ENCODE measurements at regions not wholly inside any gene's neighbourhood (a gene's known extent, or its start where the extent isn't known, plus 50 kb on each side); places are given as distances from the start of the nearest gene placed in this dataset.

DNA sequence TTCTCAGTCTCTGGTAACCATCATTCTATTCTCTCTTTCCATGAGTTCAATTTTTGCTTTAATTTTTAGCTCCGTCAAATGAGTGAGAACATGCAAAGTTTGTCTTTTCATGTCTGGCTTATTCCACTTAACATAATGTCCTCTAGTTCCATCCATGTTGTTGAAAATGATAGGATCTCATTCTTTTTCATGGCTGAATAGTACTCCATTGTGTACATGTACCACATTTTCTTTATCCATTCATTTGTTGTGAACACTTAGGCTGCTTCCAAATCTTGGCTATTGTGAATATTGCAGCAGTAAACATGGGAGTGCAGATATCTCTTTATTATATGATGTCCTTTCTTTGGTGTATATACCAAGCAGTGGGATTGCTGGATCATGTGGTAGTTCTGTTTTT is 145.4 kb upstream of the E2F7 start:
- Histone ChIP-seq H3K36me3 (ENCODE audit: control insufficient read depth in 1 of 2, insufficient read depth in 2 of 2, low read length in 2 of 2) (no peaks in the 10 kb centered on the region), H3K4me3 (ENCODE audit: low read depth in 1 of 2, low read length in 2 of 2) (no peak overlapping the region), H3K27ac (ENCODE audit: low read length) (no peak overlapping the region), H3K9me3 (ENCODE audit: control insufficient read depth in 1 of 2, low read length in 2 of 2) (no peaks in the 10 kb centered on the region), H3K27me3 (ENCODE audit: low read depth, low read length) (no peaks in the 10 kb centered on the region), H3K4me1 (ENCODE audit: control insufficient read depth in 1 of 2, insufficient read depth in 2 of 2, low read length in 2 of 2) (no peaks in the 10 kb centered on the region)

DNA sequence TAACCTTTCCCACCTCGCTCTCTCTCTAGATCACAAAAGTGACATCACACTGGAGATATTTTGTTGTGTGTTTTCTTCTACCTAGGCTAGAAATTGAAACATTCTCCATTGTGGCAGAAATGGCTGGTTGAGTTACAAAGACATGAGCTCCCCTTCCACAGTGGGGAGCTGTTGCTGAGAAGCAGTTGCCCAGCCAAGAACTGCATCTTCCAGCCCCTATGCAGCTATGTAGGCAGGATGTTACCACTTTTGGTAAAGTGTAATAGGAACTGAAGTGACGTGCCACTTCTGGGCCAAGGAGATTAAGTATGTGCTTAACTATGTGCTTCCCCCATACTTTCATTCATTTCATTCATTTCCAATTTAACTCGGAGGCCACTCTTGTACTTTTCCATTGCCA is 138.7 kb upstream of the E2F7 start:
- Histone ChIP-seq H3K9me3 (ENCODE audit: control insufficient read depth in 1 of 2, low read length in 2 of 2) (peaks cover 0 to 4% of the 10 kb centered on the region in 2 donors), H3K36me3 (ENCODE audit: control insufficient read depth in 1 of 2, insufficient read depth in 2 of 2, low read length in 2 of 2) (no peaks in the 10 kb centered on the region), H3K27me3 (ENCODE audit: low read depth, low read length) (no peaks in the 10 kb centered on the region), H3K4me3 (ENCODE audit: low read depth in 1 of 2, low read length in 2 of 2) (no peak overlapping the region), H3K4me1 (ENCODE audit: control insufficient read depth in 1 of 2, insufficient read depth in 2 of 2, low read length in 2 of 2) (no peaks in the 10 kb centered on the region), H3K27ac (ENCODE audit: low read length) (no peak overlapping the region)

DNA sequence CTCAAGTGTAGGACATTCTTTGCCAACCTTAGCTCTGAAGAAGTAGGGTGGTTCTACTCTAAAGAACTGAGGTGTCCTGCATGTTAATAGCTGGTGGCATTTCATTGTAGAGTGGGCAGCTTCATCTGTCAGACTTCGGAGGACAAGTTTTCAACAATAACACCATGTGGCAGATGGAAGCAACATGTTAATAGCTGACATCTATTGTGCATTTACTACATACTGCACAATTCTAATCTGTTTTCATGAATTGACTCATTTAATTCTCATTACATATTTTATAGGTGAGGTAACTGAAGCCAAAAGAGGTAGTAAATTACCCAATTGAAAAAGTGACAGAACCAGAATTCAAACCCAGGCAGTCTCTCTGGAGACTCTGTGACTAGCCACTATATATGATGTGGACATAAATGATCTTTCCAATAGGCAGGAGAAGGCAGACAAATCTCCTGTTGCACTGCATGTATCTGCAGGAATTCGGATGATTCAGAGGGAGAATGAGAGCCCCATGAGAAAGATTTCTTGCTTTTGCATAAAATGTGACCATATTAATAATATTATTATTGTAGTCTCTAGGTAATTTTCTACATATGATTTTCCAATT is 137.2 kb upstream of the E2F7 start:
- no peaks in the 10 kb centered on the region for H3K4me1 ChIP-seq (ENCODE audit: control insufficient read depth in 1 of 2, insufficient read depth in 2 of 2, low read length in 2 of 2)
- no peak overlapping the region for H3K27ac ChIP-seq (ENCODE audit: low read length)
- no peaks in the 10 kb centered on the region for H3K36me3 ChIP-seq (ENCODE audit: control insufficient read depth in 1 of 2, insufficient read depth in 2 of 2, low read length in 2 of 2)
- no peaks in the 10 kb centered on the region for H3K27me3 ChIP-seq (ENCODE audit: low read depth, low read length)
- H3K9me3 ChIP-seq (ENCODE audit: control insufficient read depth in 1 of 2, low read length in 2 of 2) = peaks cover 0 to 6% of the 10 kb centered on the region in 2 donors
- H3K4me3 ChIP-seq (ENCODE audit: low read depth in 1 of 2, low read length in 2 of 2) = no peak overlapping the region

DNA sequence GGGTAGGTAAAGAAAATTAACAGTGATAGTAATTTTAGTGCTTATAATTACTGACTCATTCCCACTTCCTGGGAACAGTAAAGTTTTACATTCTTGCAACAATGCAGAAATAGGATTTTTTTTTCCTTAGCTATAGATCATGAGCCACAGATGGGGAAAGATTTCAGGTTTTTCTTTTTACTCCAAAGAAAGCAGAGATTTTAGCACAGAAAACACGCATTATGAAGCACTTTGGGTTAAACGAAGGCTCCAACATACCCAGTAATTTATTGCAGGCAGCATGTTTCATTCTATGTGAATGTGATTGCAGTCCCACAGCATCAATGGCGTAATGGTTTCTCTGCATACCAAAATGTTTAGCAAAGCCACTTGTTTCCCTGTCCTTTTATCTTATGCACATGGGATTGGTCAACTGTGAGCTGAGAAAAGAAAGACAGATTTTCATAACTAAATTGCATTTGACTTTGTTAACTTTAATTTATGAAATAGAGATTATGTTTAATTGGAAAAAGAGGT is 124.6 kb upstream of the E2F7 start:
- H3K36me3 ChIP-seq (ENCODE audit: control insufficient read depth in 1 of 2, insufficient read depth in 2 of 2, low read length in 2 of 2) = no peaks in the 10 kb centered on the region
- H3K4me1 ChIP-seq (ENCODE audit: control insufficient read depth in 1 of 2, insufficient read depth in 2 of 2, low read length in 2 of 2) = no peaks in the 10 kb centered on the region
- H3K27ac ChIP-seq (ENCODE audit: low read length) = no peak overlapping the region
- H3K9me3 ChIP-seq (ENCODE audit: control insufficient read depth in 1 of 2, low read length in 2 of 2) = no peaks in the 10 kb centered on the region
- H3K27me3 ChIP-seq (ENCODE audit: low read depth, low read length) = no peaks in the 10 kb centered on the region
- no peak overlapping the region for H3K4me3 ChIP-seq (ENCODE audit: low read depth in 1 of 2, low read length in 2 of 2)

DNA sequence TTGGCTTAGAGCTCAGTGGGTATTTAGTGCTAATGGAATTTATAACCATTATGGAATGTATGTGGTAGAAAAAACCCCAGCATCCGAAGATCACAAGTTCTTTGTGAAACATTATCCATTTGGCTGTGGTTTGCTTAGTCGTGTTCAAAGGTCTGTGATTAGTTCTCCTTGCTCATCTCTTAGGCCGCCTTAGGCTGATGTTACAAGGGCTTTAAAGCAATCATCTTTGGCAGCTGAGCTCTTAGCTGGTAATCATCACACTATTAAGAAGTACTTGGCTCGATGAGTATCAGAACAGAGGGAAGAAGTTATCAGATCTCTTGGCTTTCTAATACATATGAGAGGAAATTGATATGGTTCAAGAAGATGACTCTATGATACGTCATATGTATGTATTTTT is 124.1 kb upstream of the E2F7 start:
- Histone ChIP-seq H3K27me3 (ENCODE audit: low read depth, low read length) (no peaks in the 10 kb centered on the region), H3K27ac (ENCODE audit: low read length) (no peak overlapping the region), H3K4me3 (ENCODE audit: low read depth in 1 of 2, low read length in 2 of 2) (no peak overlapping the region), H3K9me3 (ENCODE audit: control insufficient read depth in 1 of 2, low read length in 2 of 2) (no peaks in the 10 kb centered on the region), H3K4me1 (ENCODE audit: control insufficient read depth in 1 of 2, insufficient read depth in 2 of 2, low read length in 2 of 2) (no peaks in the 10 kb centered on the region), H3K36me3 (ENCODE audit: control insufficient read depth in 1 of 2, insufficient read depth in 2 of 2, low read length in 2 of 2) (no peaks in the 10 kb centered on the region)

DNA sequence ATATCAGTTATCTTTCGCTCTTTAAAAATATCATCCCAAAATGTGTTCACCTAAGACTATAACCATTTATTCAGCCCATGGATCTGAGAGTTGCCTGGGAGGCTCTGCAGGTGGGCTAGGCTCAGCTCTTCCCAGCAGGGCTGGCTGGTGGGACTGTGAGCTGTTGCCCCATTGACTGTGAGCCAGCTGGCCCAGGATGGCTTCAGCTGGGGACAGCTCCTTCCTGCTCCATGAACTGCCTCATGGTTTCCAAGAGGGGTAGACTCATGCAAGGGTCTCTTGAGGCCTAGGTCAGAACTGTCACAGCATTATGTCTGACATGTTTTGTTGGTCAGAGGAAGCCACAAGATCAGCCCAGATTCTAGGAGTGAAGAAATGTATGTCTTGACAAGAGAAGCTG is 114.1 kb upstream of the E2F7 start:
- Histone ChIP-seq H3K27me3 (ENCODE audit: low read depth, low read length) (no peaks in the 10 kb centered on the region), H3K36me3 (ENCODE audit: control insufficient read depth in 1 of 2, insufficient read depth in 2 of 2, low read length in 2 of 2) (no peaks in the 10 kb centered on the region), H3K27ac (ENCODE audit: low read length) (no peak overlapping the region), H3K4me1 (ENCODE audit: control insufficient read depth in 1 of 2, insufficient read depth in 2 of 2, low read length in 2 of 2) (no peaks in the 10 kb centered on the region), H3K4me3 (ENCODE audit: low read depth in 1 of 2, low read length in 2 of 2) (no peak overlapping the region), H3K9me3 (ENCODE audit: control insufficient read depth in 1 of 2, low read length in 2 of 2) (peaks cover 0 to 2% of the 10 kb centered on the region in 2 donors)

DNA sequence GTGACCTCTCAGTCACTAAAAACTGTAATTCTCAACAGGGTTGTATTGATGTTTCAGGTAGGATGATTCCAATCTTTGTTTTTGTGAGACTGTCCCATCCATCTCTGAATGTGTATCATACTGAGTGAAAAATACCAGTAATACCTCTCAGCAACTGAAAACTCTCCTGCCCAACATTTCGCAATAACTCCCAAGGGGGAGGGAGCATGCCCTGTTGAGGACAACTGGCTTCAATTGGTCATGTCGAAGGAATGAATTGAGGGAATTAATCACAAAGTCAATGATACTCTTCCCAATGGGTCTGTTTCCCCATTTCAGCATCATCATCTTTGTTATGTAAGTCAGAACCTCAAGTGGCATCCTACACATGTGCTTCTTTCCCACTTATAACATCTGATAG is 102.4 kb upstream of the E2F7 start:
- Histone ChIP-seq H3K27me3 (ENCODE audit: low read depth, low read length) (no peaks in the 10 kb centered on the region), H3K27ac (ENCODE audit: low read length) (no peak overlapping the region), H3K4me1 (ENCODE audit: control insufficient read depth in 1 of 2, insufficient read depth in 2 of 2, low read length in 2 of 2) (no peaks in the 10 kb centered on the region), H3K36me3 (ENCODE audit: control insufficient read depth in 1 of 2, insufficient read depth in 2 of 2, low read length in 2 of 2) (no peaks in the 10 kb centered on the region), H3K9me3 (ENCODE audit: control insufficient read depth in 1 of 2, low read length in 2 of 2) (no peaks in the 10 kb centered on the region), H3K4me3 (ENCODE audit: low read depth in 1 of 2, low read length in 2 of 2) (no peak overlapping the region)

DNA sequence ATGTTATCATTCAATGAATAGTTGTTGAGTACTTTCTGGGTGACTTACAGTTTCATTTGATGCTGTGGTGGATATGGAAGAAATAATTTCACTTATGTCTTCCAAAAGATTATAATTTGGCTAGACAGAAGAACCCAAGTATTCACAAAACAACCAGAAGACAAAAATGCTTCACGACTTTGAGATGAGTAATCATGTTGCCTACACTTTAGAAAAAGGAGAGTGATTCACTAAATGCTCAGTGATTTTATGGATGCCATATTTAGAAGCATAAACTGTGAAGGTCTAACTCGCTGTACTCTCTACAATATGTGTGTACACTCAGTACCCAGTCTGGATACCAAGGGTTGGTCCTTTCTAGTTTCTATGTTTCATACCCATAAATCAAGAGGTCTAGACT is 101.3 kb upstream of the E2F7 start:
- H3K27me3 ChIP-seq (ENCODE audit: low read depth, low read length) = no peaks in the 10 kb centered on the region
- no peaks in the 10 kb centered on the region for H3K4me1 ChIP-seq (ENCODE audit: control insufficient read depth in 1 of 2, insufficient read depth in 2 of 2, low read length in 2 of 2)
- no peak overlapping the region for H3K27ac ChIP-seq (ENCODE audit: low read length)
- no peaks in the 10 kb centered on the region for H3K36me3 ChIP-seq (ENCODE audit: control insufficient read depth in 1 of 2, insufficient read depth in 2 of 2, low read length in 2 of 2)
- no peak overlapping the region for H3K4me3 ChIP-seq (ENCODE audit: low read depth in 1 of 2, low read length in 2 of 2)
- H3K9me3 ChIP-seq (ENCODE audit: control insufficient read depth in 1 of 2, low read length in 2 of 2) = no peaks in the 10 kb centered on the region

DNA sequence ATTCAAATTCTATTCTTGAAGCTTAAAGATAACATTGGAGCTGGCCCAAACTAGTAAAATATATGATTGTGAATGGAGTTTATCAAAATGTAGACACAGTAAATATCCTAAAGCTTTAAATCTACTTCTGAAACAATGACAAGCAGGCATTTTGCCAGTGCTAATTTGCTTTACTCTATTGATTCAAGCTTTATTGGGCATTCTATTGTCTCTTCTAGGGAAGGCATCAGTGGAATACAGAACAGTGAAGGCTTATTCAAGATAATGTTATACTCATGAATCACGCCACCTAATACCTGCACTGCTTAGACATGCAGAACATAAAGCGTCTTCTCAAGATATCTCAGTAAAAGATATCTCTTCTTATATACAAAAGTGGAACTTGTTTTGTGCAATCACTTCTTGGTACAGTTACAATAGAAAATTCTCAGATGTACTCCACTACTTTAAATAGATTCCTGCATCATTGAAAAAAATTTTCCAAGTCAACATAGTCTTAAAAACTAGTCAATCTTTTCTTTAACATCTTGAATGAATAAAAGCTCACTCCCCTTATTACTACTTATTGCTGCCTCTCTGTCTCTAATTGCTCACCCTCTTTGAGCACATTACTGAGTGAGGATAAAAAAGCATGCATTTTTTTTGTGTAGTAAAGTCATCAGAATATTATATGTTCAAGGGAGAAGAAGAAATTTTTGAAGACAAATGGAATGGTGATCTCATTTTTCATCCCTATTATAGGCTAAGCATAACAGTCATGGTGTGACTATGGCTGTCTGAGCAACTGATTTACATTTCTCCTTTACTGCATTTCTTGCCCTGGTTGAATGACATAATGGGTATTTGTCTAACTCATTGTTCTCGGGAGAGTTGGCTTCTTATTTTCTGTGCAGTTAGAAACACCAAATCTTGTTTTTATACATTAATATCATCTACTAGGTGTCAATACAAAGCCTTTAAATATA is 98.0 kb upstream of the E2F7 start:
- H3K4me1 ChIP-seq (ENCODE audit: control insufficient read depth in 1 of 2, insufficient read depth in 2 of 2, low read length in 2 of 2) = no peaks in the 10 kb centered on the region
- no peak overlapping the region for H3K4me3 ChIP-seq (ENCODE audit: low read depth in 1 of 2, low read length in 2 of 2)
- no peak overlapping the region for H3K27ac ChIP-seq (ENCODE audit: low read length)
- H3K9me3 ChIP-seq (ENCODE audit: control insufficient read depth in 1 of 2, low read length in 2 of 2) = no peaks in the 10 kb centered on the region
- H3K27me3 ChIP-seq (ENCODE audit: low read depth, low read length) = no peaks in the 10 kb centered on the region
- no peaks in the 10 kb centered on the region for H3K36me3 ChIP-seq (ENCODE audit: control insufficient read depth in 1 of 2, insufficient read depth in 2 of 2, low read length in 2 of 2)

DNA sequence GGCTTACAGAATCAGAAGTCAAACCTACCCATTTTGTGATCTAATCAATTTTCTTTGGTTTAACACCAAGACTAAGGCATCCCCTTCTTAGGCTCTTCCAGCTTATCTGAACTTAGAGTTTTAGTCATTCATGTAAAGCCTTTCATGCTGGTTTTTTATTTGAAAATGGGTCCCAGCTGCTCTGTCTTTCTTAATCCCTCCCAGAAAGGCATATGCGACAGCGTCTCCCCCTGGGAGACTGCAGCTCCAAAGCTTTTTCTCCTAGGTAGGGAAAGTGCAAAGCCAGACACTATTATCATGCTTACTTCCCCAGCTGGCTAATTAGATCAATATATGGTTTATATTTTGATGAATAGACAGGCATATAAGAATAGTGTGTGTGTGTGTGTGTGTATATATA is 96.6 kb upstream of the E2F7 start:
- H3K36me3 ChIP-seq (ENCODE audit: control insufficient read depth in 1 of 2, insufficient read depth in 2 of 2, low read length in 2 of 2) = no peaks in the 10 kb centered on the region
- H3K4me1 ChIP-seq (ENCODE audit: control insufficient read depth in 1 of 2, insufficient read depth in 2 of 2, low read length in 2 of 2) = no peaks in the 10 kb centered on the region
- H3K4me3 ChIP-seq (ENCODE audit: low read depth in 1 of 2, low read length in 2 of 2) = no peak overlapping the region
- no peak overlapping the region for H3K27ac ChIP-seq (ENCODE audit: low read length)
- H3K9me3 ChIP-seq (ENCODE audit: control insufficient read depth in 1 of 2, low read length in 2 of 2) = no peaks in the 10 kb centered on the region
- H3K27me3 ChIP-seq (ENCODE audit: low read depth, low read length) = no peaks in the 10 kb centered on the region

DNA sequence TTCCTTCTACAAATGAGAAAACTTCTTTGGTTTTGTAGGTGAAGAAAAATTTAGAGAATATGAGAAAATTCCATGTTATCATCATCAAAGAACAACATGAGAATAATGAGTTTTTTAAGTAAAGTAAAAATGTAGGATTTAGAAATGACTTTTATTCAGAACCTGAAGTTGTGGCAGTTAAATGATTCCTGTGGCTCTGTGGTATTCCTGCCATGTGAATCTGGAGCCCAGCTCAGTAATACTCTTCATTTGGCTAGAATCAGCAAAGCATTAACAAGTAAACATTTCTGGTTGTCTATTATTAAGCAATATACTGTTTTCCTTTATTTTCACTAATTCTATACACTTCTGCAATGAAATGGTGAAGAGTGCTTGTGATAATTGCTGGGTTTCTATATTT is 95.6 kb upstream of the E2F7 start:
- no peaks in the 10 kb centered on the region for H3K9me3 ChIP-seq (ENCODE audit: control insufficient read depth in 1 of 2, low read length in 2 of 2)
- H3K4me3 ChIP-seq (ENCODE audit: low read depth in 1 of 2, low read length in 2 of 2) = no peak overlapping the region
- H3K27ac ChIP-seq (ENCODE audit: low read length) = no peak overlapping the region
- no peaks in the 10 kb centered on the region for H3K4me1 ChIP-seq (ENCODE audit: control insufficient read depth in 1 of 2, insufficient read depth in 2 of 2, low read length in 2 of 2)
- H3K36me3 ChIP-seq (ENCODE audit: control insufficient read depth in 1 of 2, insufficient read depth in 2 of 2, low read length in 2 of 2) = no peaks in the 10 kb centered on the region
- H3K27me3 ChIP-seq (ENCODE audit: low read depth, low read length) = no peaks in the 10 kb centered on the region

All from muscle layer of duodenum (tissue), 2 donors.